Epithelial cell of proximal tubule (primary cell): ENCODE measurements at regions not wholly inside any gene's neighbourhood (a gene's known extent, or its start where the extent isn't known, plus 50 kb on each side); places are given as distances from the start of the nearest gene placed in this dataset.
A peak's percentile ranks its signal among the peaks of the same experiment; 100 is the strongest.

Experiments
- DNase-seq: peaks from one replicate; pipeline ENCODE4 v3.0.0-alpha.2; 2011; ENCODE audit warnings: low read depth
- H3K4me3 ChIP-seq: 2 replicates; pipeline ENCODE4 v1.5.1; 2011; ENCODE audit warnings: low read depth, mild to moderate bottlenecking, low read length
- TF ChIP-seq, protein P1 (sequence below): conservative IDR thresholded peaks from 2 replicates; pipeline ENCODE4 v1.5.1; 2012; ENCODE audit warnings: low read depth, mild to moderate bottlenecking, low read length

DNA sequence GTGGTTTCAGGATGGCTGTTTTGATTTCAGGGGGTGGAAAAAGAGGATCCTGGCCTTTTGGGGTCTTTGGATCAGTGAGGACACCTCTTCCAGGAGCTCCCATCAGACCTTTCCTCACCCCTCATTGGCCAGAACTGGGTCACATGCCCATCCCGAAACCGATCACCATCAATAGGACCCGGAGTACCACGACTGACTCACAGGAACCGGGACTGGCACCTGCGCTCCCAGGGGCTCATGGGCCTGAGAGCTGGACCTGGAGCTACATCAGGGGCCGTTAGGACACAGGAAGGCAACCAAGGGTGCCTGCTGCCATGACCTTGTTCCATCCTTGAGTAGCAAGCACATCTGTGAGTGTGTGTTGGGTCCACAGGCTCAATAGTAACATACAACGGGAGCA lies 180.4 kb downstream of the BMP7 start:
- TF ChIP-seq, protein P1, sequence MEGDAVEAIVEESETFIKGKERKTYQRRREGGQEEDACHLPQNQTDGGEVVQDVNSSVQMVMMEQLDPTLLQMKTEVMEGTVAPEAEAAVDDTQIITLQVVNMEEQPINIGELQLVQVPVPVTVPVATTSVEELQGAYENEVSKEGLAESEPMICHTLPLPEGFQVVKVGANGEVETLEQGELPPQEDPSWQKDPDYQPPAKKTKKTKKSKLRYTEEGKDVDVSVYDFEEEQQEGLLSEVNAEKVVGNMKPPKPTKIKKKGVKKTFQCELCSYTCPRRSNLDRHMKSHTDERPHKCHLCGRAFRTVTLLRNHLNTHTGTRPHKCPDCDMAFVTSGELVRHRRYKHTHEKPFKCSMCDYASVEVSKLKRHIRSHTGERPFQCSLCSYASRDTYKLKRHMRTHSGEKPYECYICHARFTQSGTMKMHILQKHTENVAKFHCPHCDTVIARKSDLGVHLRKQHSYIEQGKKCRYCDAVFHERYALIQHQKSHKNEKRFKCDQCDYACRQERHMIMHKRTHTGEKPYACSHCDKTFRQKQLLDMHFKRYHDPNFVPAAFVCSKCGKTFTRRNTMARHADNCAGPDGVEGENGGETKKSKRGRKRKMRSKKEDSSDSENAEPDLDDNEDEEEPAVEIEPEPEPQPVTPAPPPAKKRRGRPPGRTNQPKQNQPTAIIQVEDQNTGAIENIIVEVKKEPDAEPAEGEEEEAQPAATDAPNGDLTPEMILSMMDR, result no peak
- no peak for DNase-seq
- no peak overlapping the region for H3K4me3 ChIP-seq

DNA sequence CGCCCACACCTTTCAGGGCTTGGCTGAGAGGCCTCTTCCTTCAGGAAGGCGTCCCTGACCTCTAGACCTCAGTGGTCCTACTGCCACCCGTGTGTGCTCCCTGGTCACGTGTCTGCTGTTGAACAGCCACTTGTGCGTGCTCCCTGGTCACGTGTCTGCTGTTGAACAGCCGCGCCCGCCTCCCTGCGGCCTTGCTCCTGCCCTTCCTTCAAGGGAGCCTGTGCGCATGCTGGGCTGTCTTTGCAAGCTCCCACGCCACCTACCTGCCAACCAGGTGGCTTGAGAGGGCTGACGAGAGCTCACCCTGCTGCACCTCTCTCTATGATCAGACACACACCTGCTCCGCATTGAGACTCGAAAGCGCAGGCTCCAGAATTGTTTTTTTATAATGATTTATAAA lies 179.3 kb downstream of the BMP7 start:
- no peak for DNase-seq
- TF ChIP-seq, protein P1, result no peak
- H3K4me3 ChIP-seq, result no peak overlapping the region

DNA sequence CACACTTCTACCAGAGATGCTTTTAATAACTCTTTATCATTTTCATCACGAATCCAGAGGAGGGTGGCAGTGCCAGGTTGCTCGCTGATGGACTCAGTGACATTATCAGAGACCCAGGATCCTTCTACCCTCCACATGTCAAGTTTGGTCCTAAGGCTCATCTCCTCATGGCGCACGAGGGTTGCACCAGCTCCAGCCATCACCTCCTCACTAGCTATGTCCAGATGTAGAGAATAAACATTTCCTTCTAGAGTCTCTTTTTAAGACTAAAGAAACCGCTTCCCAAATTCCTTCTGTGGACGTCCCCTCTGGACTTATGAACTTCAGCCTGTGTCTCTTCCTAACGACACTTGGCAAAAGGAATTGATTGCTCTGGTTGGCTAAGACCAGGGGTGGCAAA lies 178.7 kb downstream of the BMP7 start:
- DNase-seq, result no peak
- TF ChIP-seq, protein P1, result no peak
- H3K4me3 ChIP-seq, result no peak overlapping the region

DNA sequence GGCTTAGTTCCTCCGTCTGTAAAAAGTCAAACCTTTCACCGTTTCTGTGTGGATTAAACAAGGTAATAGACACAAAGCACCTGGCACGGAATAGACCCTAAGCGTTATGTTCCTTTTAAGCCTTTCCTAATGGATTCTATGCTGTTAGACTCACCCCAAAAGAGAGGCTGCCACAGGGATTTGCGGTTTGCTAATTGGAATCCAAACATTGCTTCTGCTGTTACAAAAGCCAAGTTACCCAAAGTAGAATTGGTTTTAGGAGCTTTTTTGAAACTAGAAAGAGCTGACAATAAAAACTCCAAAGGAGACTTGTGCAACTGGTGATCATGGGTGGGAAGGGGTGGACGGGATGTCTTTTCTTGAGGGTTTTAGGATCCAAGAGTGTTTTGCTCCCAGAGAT lies 178.0 kb downstream of the BMP7 start:
- H3K4me3 ChIP-seq, result no peak overlapping the region
- no peak for DNase-seq
- TF ChIP-seq, protein P1, result no peak

DNA sequence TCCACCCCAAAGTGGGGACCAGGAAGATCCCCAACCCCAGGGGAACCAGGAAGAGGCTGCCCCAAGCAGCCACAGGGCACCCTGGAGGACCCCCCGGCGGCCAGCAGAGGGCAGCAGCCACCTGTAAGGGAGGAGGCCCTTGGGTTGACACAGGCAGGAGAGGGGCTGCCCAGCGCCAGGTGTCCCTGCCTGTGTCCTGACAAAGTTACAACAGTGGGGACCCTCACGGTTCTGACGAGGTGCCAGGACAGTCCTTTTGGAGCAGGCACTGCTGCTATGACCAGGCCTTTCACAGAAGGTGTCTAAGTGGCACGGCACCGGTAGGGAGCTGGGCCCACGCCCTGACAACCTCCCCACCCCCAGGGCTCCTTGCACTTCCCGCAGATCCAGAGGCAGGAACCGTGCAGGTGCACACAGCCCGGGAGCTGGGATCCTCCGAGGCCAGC lies 176.7 kb downstream of the BMP7 start:
- H3K4me3 ChIP-seq, result no peak overlapping the region
- DNase-seq, result no peak
- TF ChIP-seq, protein P1, result peak; percentile 86

DNA sequence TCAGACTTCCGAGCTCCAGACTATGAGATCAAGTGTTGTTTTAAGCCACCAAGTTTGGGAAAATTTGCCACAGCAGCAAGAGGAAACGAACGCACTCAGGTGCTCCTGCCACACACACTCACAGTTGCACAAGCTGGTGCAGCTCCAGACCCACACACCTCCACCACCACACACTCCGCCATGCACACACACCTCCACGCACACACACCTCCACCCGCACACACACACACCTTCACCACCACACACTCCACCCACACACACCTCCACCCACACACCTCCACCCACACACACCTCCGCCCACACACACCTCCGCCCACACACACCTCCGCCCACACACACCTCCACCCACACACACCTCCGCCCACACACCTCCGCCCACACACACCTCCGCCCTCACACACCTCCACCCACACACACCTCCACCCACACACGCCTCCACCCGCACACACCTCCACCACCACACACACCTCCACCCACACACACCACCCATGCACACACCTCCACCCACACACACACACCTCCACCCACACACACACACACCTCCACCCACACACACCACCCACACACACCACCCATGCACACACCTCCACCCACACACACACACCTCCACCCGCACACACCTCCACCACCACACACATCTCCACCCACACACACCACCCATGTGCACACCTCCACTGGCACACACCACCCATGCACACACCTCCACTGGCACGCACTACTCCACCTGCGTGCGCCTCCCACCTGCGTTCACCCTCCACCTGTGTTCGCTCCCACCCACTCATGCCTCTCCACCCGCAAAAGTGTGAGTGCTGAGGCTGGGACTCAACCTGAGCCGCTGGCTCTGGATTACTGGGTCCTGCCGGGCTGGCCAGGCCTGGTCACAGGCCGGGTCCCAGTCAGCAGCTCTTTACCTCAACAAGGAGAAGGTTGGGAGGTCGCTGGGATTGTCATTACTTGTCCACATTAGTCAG lies 175.6 kb downstream of the BMP7 start:
- DNase-seq, result no peak
- H3K4me3 ChIP-seq, result no peak overlapping the region
- TF ChIP-seq, protein P1, result no peak

DNA sequence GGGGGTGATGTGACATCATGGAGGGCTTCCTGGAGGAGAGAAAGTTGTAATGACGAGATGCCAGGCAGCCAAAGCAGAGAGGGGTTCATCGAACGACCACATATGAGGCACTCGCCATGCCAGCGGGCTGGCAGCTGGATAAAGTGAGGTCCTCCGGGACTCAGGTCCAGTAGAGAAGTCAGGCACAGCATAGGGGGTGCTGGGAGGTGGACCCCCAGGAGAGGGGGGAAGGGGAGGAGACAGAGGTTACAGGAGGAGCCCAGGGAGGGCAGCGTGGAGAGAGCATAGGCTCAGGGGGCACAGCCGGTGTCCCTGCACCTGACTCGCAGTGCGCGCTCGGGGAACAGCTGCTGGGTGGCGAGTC lies 174.7 kb downstream of the BMP7 start:
- TF ChIP-seq, protein P1, result no peak
- no peak for DNase-seq

More for the DNA sequence above, 174.7 kb downstream of the BMP7 start:
- H3K4me3 ChIP-seq, result no peak overlapping the region
